Left lung (tissue), 4 donors: ENCODE measurements at regions not wholly inside any gene's neighbourhood (a gene's known extent, or its start where the extent isn't known, plus 50 kb on each side); places are given as distances from the start of the nearest gene placed in this dataset.

Experiments
- ATAC-seq: fragments of 200-7000 bp; cut with Tn5 transposase; one replicate; pipeline ENCODE4 v1.9.1; 2020; ENCODE audit warnings: moderate library complexity
- DNase-seq, 4 donors: peaks; one replicate each; pipeline ENCODE4 v3.0.0-alpha.2; 2013 to 2020
- H3K27ac ChIP-seq, 2 donors: fragments of 200-600 bp; sonication (generic) in 1 of 2; one replicate each; pipeline versions ENCODE4 v1.5.0 to v1.8.0; 2020 to 2021
- H3K27me3 ChIP-seq, 2 donors: fragments of 200-600 bp; sonication (generic) in 1 of 2; one replicate each; pipeline versions ENCODE4 v1.5.0 to v1.8.0; 2020 to 2021
- H3K36me3 ChIP-seq, 2 donors: fragments of 200-600 bp; sonication (generic) in 1 of 2; one replicate each; pipeline versions ENCODE4 v1.5.0 to v1.8.0; 2020 to 2021
- H3K4me1 ChIP-seq, 2 donors: fragments of 200-600 bp; one replicate each; pipeline ENCODE4 v1.8.0; 2021
- H3K4me3 ChIP-seq, 2 donors: fragments of 200-600 bp; sonication (generic) in 1 of 2; one replicate each; pipeline versions ENCODE4 v1.5.0 to v1.8.0; 2020 to 2021; ENCODE audit warnings: mild to moderate bottlenecking in 1 of 2
- H3K9me3 ChIP-seq, 2 donors: fragments of 200-600 bp; sonication (generic) in 1 of 2; one replicate each; pipeline versions ENCODE4 v1.5.0 to v1.8.0; 2020 to 2021
- CTCF ChIP-seq, 2 donors: fragments of 200-600 bp; sonication (generic) in 1 of 2; IDR thresholded peaks; one replicate each; pipeline versions ENCODE4 v1.5.0 to v1.8.0; 2021; ENCODE audit warnings: antibody characterized with exemption in 2 of 2
- intact Hi-C, 2 donors: fragments of 100-400 bp; cut with DNase I; formaldehyde crosslinking; loops; one replicate each; pipeline versions ENCODE4 v1.11.2 to v1.14.2; 2022
- donor health status: DM: no; HTN: yes; CAD: no.
- donor health status: DM: no; HTN: no; CAD: no.

- intact Hi-C loops, result no loop called here
- TF ChIP-seq CTCF (IDR thresholded peaks at IDR 0.05), result no peak
- H3K4me1 ChIP-seq, result peaks cover 7 to 85% of the 10 kb centered on the region in 2 donors
These were observed 229.1 kb upstream of the MKLN1 start for GRCh38 chr7:131098527-131098926.

GRCh38 chr7:131100357-131101054, 227.2 kb upstream of the MKLN1 start:
- DNase-seq (no peak), ATAC-seq (no peak)
- TF ChIP-seq CTCF (IDR thresholded peaks at IDR 0.05), result no peak
- Histone ChIP-seq H3K27me3 (no peaks in the 10 kb centered on the region), H3K36me3 (peaks cover 0 to 23% of the 10 kb centered on the region in 2 donors), H3K4me3 (no peak overlapping the region), H3K27ac (no peak overlapping the region), H3K9me3 (no peaks in the 10 kb centered on the region), H3K4me1 (peaks cover 25 to 92% of the 10 kb centered on the region in 2 donors)
- intact Hi-C loops, result no loop called here

More at GRCh38 chr7:131098527-131098926, 229.1 kb upstream of the MKLN1 start:
- ATAC-seq (no peak), DNase-seq (no peak)
- Histone ChIP-seq H3K27ac (no peak overlapping the region), H3K36me3 (peaks cover 0 to 28% of the 10 kb centered on the region in 2 donors), H3K4me3 (no peak overlapping the region), H3K27me3 (no peaks in the 10 kb centered on the region), H3K9me3 (no peaks in the 10 kb centered on the region)

DNA sequence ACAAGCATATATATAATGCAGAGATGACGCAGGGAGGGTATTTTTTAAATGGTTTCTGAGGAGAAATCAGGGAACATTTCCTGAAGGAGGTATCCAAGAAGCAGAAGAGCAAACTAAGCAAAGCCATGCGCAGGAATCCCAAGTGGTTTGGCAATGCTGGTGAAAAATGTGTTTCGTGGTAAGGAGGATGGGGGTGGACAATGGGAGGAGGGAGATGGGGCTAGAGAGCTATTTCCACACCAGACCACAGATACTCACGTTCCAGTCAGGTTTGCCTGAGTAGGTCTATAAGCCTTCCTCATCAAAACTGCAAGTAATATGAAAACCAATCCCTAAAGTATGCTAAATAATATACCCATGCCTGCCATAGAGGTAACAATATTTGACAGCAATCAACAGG, 223.7 kb upstream of the MKLN1 start:
- ATAC-seq (no peak), DNase-seq (no peak)
- TF ChIP-seq CTCF (IDR thresholded peaks at IDR 0.05), result no peak
- peaks cover 26 to 69% of the 10 kb centered on the region in 2 donors for H3K4me1 ChIP-seq
- H3K27ac ChIP-seq, result peak overlapping the region; percentile 78 to 89
- no peaks in the 10 kb centered on the region for H3K9me3 ChIP-seq
- peaks cover 0 to 20% of the 10 kb centered on the region in 2 donors for H3K36me3 ChIP-seq
- no peaks in the 10 kb centered on the region for H3K27me3 ChIP-seq
- intact Hi-C loops, result no loop called here
- H3K4me3 ChIP-seq, result peak overlapping the region in 1 of 2 donors; percentile 97

DNA sequence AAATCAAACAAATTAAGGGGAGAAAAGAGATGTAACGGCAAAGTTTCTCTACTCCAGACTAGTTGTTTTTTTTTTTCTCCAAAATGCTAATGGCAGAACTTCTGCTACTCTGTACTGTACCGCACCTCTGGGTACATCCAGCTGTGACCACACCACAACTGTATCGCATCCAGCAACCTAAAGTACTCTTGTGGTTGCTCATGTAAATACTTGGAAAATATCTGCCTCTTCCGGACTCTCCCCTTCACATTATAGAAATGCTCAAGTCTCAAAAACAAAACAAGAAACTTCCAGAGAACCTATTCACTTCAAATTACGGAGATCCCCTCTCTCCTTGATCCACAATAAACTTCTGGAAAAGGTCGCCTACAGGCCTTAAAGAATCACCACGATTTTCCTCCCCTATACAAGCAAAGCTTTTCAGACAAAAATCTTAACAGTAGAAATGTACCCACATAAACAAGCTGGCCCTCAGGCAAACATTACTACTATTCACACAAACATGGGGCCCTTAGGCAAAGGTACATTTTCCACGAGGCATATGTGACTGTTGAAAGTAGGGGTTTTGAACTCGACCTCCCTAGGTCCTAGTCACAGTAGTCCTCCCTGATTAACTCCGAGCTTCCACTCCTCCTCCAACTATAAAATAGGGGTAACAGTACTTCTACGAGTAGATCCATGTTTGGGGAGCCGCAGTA, 222.9 kb upstream of the MKLN1 start:
- ATAC-seq, result no peak
- peaks cover 30 to 71% of the 10 kb centered on the region in 2 donors for H3K4me1 ChIP-seq

More for the DNA sequence above, 222.9 kb upstream of the MKLN1 start:
- Histone ChIP-seq H3K27ac (peak overlapping the region; percentile 78 to 89), H3K9me3 (no peaks in the 10 kb centered on the region), H3K27me3 (no peaks in the 10 kb centered on the region), H3K4me3 (peak overlapping the region; percentile 29 to 97), H3K36me3 (peaks cover 0 to 16% of the 10 kb centered on the region in 2 donors)
- intact Hi-C loops, result no loop called here
- no peak for DNase-seq
- no peak for TF ChIP-seq CTCF (IDR thresholded peaks at IDR 0.05)
